Stimulated activated naive B cell treated with anti-CD40 and anti-IgM and Interleukin-4, amounts not matched to agents 10 μg/mL and 1 μg/mL and 100 μg/mL, for 72 hours (primary cell): ENCODE measurements at regions not wholly inside any gene's neighbourhood (a gene's known extent, or its start where the extent isn't known, plus 50 kb on each side); places are given as distances from the start of the nearest gene placed in this dataset.
"Not testable (repeated sequence)": the region's sequence is repeated elsewhere in the genome, so short reads cannot be mapped to it uniquely, and the experiment has no call there.

ENCODE experiments used
- ATAC-seq, 2 donors: fragments of 150-1000 bp; cut with Tn5 transposase; replicated peaks; 2 replicates each; pipeline ENCODE4 v1.10.0; 2021; ENCODE audit warnings: moderate library complexity in 1 of 2
- DNase-seq: peaks from one replicate; pipeline ENCODE4 v3.0.0; 2021
- H3K27ac Mint-ChIP-seq: one replicate; pipeline ENCODE4 v1.8.0; 2022; ENCODE audit warnings: mild to moderate bottlenecking, mixed read lengths
- H3K27me3 Mint-ChIP-seq, 2 donors: one replicate each; pipeline ENCODE4 v1.8.0; 2022; ENCODE audit warnings: mixed read lengths in 2 of 2
- H3K36me3 Mint-ChIP-seq, 2 donors: one replicate each; pipeline ENCODE4 v1.8.0; 2022; ENCODE audit warnings: mixed read lengths in 2 of 2, mild to moderate bottlenecking in 1 of 2
- H3K4me1 Mint-ChIP-seq, 2 donors: one replicate each; pipeline ENCODE4 v1.8.0; 2022; ENCODE audit warnings: mixed read lengths in 2 of 2, mild to moderate bottlenecking in 1 of 2
- H3K4me3 Mint-ChIP-seq, 2 donors: one replicate each; pipeline ENCODE4 v1.8.0; 2022; ENCODE audit warnings: mild to moderate bottlenecking in 2 of 2, mixed read lengths in 2 of 2, moderate library complexity in 1 of 2
- H3K9me3 Mint-ChIP-seq, 2 donors: one replicate each; pipeline ENCODE4 v1.8.0; 2022; ENCODE audit warnings: mixed read lengths in 2 of 2, mild to moderate bottlenecking in 1 of 2

- H3K9me3 Mint-ChIP-seq, result no peaks in the 10 kb centered on the region
- H3K36me3 Mint-ChIP-seq, result no peaks in the 10 kb centered on the region
- no peak overlapping the region for H3K4me3 Mint-ChIP-seq
- DNase-seq, result no peak
- no peaks in the 10 kb centered on the region for H3K4me1 Mint-ChIP-seq
- H3K27ac Mint-ChIP-seq, result no peak overlapping the region
- peaks cover 24 to 49% of the 10 kb centered on the region in 2 donors for H3K27me3 Mint-ChIP-seq
- no peak for ATAC-seq
Observed at GRCh38 chr3:127081001-127081720, 98.2 kb downstream of the PLXNA1 start.

DNA sequence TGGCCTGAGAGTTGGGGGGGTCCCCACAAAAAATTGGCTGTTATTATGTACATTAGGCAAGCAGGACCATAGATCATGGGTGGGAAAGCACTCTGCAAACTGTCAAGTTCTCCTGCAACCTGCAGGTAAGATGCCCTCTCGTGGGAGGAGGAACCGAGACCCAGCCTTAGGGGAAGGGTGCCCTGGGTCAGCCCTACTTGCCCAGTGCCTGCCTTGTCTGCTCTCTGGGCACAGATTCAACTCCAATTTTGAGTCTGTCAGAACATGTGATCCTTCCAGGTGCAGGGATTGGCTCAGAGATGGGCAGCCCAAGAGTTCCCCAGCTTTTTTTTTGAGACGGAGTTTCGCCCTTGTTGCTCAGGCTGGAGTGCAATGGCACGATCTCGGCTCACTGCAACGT is 99.2 kb downstream of the PLXNA1 start:
- ATAC-seq, result no peak
- H3K4me1 Mint-ChIP-seq, result no peaks in the 10 kb centered on the region
- H3K27ac Mint-ChIP-seq, result no peak overlapping the region
- no peak for DNase-seq
- no peaks in the 10 kb centered on the region for H3K36me3 Mint-ChIP-seq
- no peaks in the 10 kb centered on the region for H3K9me3 Mint-ChIP-seq
- H3K4me3 Mint-ChIP-seq, result no peak overlapping the region
- peaks cover 24 to 49% of the 10 kb centered on the region in 2 donors for H3K27me3 Mint-ChIP-seq

DNA sequence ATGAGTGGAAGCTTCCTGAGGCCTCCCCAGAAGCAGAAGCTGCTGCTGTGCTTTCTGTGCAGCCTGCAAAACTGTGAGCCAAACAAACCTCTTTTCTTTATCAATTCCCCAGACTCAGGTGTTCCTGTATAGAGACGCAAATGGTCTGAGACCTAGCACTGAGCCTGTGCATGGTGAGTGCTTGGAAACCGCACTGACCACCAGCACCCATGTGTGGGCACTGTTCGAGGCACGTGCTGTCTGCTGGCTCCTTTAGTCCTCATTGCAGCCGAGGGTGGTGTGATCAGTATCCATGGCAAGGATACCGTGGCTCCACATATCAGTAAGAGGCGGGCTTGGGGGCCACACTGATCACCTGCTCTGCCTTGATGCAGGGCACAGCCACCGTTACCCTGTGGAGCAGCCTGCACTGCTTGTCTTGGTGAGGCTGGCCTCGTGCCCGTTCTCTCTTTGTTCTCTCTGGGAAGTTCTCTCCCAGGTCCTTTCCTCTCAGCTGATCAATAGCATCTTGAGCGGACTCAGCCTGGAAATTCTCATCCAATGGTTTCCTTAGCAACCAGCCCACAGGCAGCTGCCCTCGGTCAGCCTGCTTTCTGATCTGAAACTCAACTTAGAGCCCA is 101.0 kb downstream of the PLXNA1 start:
- Mint-ChIP-seq H3K9me3 (no peaks in the 10 kb centered on the region), H3K27ac (no peak overlapping the region), H3K27me3 (peaks cover 37 to 57% of the 10 kb centered on the region in 2 donors), H3K36me3 (no peaks in the 10 kb centered on the region), H3K4me3 (no peak overlapping the region), H3K4me1 (no peaks in the 10 kb centered on the region)
- ATAC-seq (no peak), DNase-seq (no peak)

DNA sequence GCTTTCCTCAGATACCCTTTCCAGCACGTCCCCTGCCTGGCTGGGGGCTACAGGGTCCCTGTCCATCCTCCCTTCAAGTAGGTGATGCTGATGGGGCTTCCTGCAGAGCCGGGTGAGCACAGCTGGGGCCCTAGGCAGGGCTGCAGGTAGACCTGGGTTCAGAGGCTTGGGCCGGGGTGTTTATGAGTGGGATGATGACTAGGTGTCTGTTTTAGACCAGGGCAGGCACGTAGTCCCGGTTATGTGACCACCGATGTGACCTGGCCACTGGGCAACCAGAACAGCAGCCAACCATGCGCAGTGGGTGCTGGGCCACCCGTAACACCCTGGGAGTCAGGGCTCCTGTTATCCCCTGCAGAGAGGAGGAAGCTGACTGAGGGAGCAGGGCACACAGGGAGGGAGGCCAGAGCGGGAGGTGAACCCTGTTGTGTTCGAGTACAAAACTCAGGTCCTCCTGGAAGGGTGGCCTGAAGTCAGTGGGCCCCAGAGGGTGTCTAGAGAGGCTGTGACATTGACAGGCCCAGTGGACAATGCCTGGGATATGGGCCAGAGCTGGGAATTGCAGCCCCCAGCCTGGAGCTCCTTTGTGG is 101.6 kb downstream of the PLXNA1 start:
- ATAC-seq, result no peak
- DNase-seq, result no peak
- no peak overlapping the region for H3K4me3 Mint-ChIP-seq
- H3K27me3 Mint-ChIP-seq, result peaks cover 41 to 63% of the 10 kb centered on the region in 2 donors
- no peaks in the 10 kb centered on the region for H3K36me3 Mint-ChIP-seq
- H3K9me3 Mint-ChIP-seq, result no peaks in the 10 kb centered on the region
- no peaks in the 10 kb centered on the region for H3K4me1 Mint-ChIP-seq
- no peak overlapping the region for H3K27ac Mint-ChIP-seq

DNA sequence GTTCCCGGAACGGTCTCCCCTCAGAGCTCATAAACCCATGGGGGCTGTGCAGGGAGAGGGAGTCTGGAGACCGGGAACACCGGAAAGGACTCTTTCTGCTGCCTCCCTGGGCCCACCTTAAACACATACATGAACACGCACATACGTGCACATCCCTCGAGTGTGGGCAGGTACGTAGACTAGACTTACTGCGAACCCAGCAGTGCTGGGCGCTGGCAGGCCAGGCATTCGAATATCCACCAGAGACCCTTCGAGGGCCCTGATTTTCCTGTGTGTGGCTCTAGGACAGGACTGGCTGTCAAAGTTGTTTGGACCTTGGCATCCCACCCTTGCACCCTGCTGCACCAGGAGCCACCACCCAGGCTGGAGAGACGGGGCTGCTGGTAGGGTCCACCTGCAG is 102.7 kb downstream of the PLXNA1 start:
- H3K27me3 Mint-ChIP-seq, result peaks cover 47 to 64% of the 10 kb centered on the region in 2 donors
- ATAC-seq (no peak), DNase-seq (no peak)
- H3K4me3 Mint-ChIP-seq, result no peak overlapping the region
- H3K27ac Mint-ChIP-seq, result no peak overlapping the region
- no peaks in the 10 kb centered on the region for H3K9me3 Mint-ChIP-seq
- no peaks in the 10 kb centered on the region for H3K36me3 Mint-ChIP-seq
- H3K4me1 Mint-ChIP-seq, result no peaks in the 10 kb centered on the region

GRCh38 chr3:127086591-127086990 is 103.7 kb downstream of the PLXNA1 start:
- H3K27ac Mint-ChIP-seq, H3K9me3 Mint-ChIP-seq, H3K36me3 Mint-ChIP-seq, H3K4me3 Mint-ChIP-seq, ATAC-seq, H3K4me1 Mint-ChIP-seq, DNase-seq: not testable (repeated sequence)
- H3K27me3 Mint-ChIP-seq, result peaks cover 43 to 55% of the 10 kb centered on the region in 2 donors

DNA sequence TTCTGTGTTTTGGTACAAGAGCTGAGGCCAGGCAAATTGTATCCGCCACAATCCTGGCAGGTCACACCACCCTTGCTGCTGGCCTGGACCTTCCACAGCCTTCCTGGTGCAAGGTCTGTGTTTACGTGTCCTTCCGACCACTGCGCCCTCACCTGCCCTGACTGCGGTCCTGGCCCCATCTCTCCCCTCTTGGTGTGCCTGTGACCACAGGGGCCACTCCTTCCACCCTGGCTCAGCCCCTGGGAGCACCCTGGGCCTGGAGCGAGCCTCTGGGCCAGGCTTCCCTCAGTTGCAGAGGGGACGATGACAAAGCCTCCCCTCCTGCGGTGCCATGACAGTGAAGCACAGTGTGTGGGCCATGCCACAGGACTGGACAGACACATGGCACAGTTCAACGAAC is 104.5 kb downstream of the PLXNA1 start:
- Mint-ChIP-seq H3K9me3 (peaks cover 0 to 3% of the 10 kb centered on the region in 2 donors), H3K4me1 (no peaks in the 10 kb centered on the region), H3K4me3 (no peak overlapping the region), H3K36me3 (no peaks in the 10 kb centered on the region), H3K27ac (no peak overlapping the region), H3K27me3 (peaks cover 47 to 53% of the 10 kb centered on the region in 2 donors)
- no peak for ATAC-seq
- DNase-seq, result no peak

GRCh38 chr3:127088511-127089351 is 104.2 kb upstream of the PRR23E start:
- Mint-ChIP-seq H3K4me1 (no peaks in the 10 kb centered on the region), H3K27ac (no peak overlapping the region), H3K36me3 (no peaks in the 10 kb centered on the region), H3K4me3 (no peak overlapping the region), H3K27me3 (peaks cover 37 to 51% of the 10 kb centered on the region in 2 donors), H3K9me3 (peaks cover 0 to 3% of the 10 kb centered on the region in 2 donors)
- DNase-seq (no peak), ATAC-seq (no peak)

DNA sequence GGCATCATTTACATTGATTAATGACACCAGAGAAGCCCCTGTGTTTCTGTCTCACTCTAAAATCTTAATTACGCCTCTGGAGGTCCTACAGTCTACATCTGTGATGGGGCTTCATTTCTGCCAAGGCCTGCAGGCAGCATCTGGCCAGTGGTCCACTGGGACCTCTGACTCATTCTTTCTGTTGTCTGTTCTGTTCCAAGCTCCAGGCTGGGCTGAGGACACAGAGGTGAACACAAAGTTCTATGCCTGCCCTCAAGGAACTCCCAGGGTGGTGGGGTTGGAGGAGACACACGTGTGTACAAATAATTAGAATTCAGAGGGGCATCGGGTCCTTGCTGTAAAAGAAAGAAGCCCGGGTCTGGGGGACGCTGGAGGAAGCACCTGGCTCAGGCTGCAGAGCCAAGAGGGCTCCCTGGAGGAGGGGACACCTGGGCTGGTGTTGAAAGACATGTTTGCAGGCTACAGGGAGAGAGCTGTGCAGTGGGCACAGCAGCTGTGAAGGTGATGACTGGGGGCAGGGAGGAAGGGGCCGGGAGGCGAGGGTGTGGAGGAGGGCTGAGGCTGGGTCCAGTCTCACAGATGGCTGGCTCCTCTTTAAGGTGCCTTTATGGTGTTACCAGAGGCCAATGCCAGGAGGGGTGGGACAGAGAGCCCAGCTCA is 103.3 kb upstream of the PRR23E start:
- DNase-seq, result no peak
- H3K27ac Mint-ChIP-seq, result no peak overlapping the region
- ATAC-seq, result no peak
- no peaks in the 10 kb centered on the region for H3K4me1 Mint-ChIP-seq
- H3K9me3 Mint-ChIP-seq, result peaks cover 0 to 3% of the 10 kb centered on the region in 2 donors
- no peaks in the 10 kb centered on the region for H3K36me3 Mint-ChIP-seq
- peaks cover 31 to 47% of the 10 kb centered on the region in 2 donors for H3K27me3 Mint-ChIP-seq
- no peak overlapping the region for H3K4me3 Mint-ChIP-seq

DNA sequence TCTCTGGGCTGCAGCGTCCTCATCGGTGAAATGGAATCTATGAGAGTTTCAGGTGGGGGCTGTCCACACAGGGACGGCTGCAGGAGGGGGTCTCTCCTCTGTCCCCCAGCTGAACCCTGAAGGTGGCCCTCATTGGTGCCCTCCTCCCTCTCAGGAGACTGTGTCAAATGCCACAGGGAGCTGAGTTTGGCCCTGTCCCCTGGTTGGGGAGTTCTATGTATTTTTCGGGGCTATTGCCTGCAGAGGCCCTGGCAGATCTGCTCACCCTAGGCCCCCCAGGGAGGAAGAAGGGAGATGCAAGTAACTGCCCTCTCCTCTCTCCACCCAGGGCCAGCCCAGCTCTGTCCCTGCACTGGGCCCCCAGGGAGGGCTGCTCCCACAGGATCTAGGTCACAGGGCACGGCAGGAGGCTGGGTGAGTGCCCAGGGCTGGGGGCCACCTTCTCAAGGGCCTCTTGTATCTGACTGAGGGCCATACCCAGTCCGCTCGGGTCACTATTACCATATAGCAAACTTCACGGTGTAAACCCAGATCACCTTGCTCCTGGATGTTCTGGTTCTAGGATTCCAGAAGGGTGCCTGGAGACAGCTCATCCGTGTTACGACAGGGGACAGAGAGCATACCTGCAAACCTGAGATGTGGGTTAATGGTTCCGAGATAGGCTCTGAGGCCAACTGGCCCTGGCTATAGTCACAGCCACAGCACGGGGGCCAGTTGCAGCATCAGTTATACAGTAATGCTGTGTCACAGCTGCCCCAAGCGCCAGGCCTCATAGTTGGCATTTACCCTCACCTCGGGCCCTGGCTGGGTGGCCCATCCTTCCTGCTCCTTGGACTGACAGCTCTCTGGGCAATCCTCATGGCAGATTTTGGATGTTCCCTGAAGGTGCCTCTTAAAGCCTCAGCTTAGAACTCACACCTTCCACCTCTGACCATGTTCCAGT is 102.4 kb upstream of the PRR23E start:
- Mint-ChIP-seq H3K27me3 (peaks cover 31 to 45% of the 10 kb centered on the region in 2 donors), H3K4me3 (no peak overlapping the region), H3K9me3 (peaks cover 0 to 3% of the 10 kb centered on the region in 2 donors), H3K4me1 (no peaks in the 10 kb centered on the region), H3K27ac (no peak overlapping the region), H3K36me3 (no peaks in the 10 kb centered on the region)
- no peak for DNase-seq
- ATAC-seq, result no peak

- H3K4me1 Mint-ChIP-seq, result no peaks in the 10 kb centered on the region
- ATAC-seq (no peak), DNase-seq (no peak)
- H3K27ac Mint-ChIP-seq, result no peak overlapping the region
- no peak overlapping the region for H3K4me3 Mint-ChIP-seq
- peaks cover 0 to 3% of the 10 kb centered on the region in 2 donors for H3K9me3 Mint-ChIP-seq
- H3K27me3 Mint-ChIP-seq, result peaks cover 30 to 45% of the 10 kb centered on the region in 2 donors
- no peaks in the 10 kb centered on the region for H3K36me3 Mint-ChIP-seq
Observed at GRCh38 chr3:127091376-127091775, 101.6 kb upstream of the PRR23E start.

- DNase-seq (no peak), ATAC-seq (no peak)
- Mint-ChIP-seq H3K9me3 (peaks cover 0 to 3% of the 10 kb centered on the region in 2 donors), H3K36me3 (no peaks in the 10 kb centered on the region), H3K4me3 (no peak overlapping the region), H3K27me3 (peaks cover 26 to 47% of the 10 kb centered on the region in 2 donors), H3K27ac (no peak overlapping the region), H3K4me1 (no peaks in the 10 kb centered on the region)
Observed at GRCh38 chr3:127092368-127092767, 100.6 kb upstream of the PRR23E start.

GRCh38 chr3:127092776-127093175 is 100.2 kb upstream of the PRR23E start:
- no peak overlapping the region for H3K4me3 Mint-ChIP-seq
- no peaks in the 10 kb centered on the region for H3K36me3 Mint-ChIP-seq
- peaks cover 0 to 3% of the 10 kb centered on the region in 2 donors for H3K9me3 Mint-ChIP-seq
- H3K27ac Mint-ChIP-seq, result no peak overlapping the region
- peaks cover 22 to 43% of the 10 kb centered on the region in 2 donors for H3K27me3 Mint-ChIP-seq
- no peaks in the 10 kb centered on the region for H3K4me1 Mint-ChIP-seq
- ATAC-seq, result no peak
- DNase-seq, result no peak
